CD4-positive, alpha-beta T cell treated with Interleukin-12 subunit alpha and Interleukin-12 subunit beta, for 1 hour (primary cell): ENCODE measurements at regions not wholly inside any gene's neighbourhood (a gene's known extent, or its start where the extent isn't known, plus 50 kb on each side); places are given as distances from the start of the nearest gene placed in this dataset.
"Not testable (repeated sequence)": the region's sequence is repeated elsewhere in the genome, so short reads cannot be mapped to it uniquely, and the experiment has no call there.

Experiments used
- DNase-seq: peaks from one replicate; pipeline ENCODE4 v3.0.0-alpha.2; 2020

DNA sequence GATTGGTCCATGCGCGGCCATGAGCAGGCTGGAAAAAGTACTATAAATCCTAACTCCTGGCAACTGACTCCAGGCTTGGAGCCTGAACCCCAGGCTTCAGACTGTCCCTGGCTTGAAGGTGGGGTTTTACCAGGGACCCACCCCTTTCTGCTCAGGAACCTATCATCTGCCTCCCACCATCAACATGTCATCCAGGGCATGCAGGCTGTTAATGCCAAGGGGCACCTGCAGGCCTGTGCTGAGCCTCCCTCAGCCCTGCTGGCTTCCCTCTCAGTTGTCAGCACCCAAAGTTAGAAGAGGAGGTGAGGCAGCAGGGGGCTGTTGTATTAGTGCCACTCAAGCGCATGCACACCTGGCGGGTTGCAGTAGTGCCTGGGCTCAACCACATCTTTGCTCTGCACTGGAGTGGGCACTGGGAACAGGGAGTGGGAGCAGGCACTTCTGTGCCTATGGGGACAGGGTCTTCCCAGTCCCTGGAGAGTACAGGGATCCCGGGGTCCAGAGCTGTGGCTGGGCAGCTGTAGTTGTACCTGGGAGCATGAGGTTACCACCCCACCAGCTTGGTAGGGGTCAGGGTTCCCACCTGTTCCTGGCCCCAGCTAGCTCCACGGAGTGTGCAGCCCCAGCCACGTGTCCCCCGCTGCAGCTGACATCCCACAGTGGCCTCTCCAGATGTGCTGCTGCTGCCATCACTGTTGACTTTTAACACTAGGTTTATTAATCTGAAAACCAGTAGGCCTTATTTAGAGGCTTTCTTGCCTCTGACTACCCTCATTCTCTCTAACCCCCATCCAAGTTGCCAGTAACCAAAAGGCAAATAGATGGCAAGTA is 306.2 kb upstream of the RIOK2 start:
- no peak for DNase-seq

DNA sequence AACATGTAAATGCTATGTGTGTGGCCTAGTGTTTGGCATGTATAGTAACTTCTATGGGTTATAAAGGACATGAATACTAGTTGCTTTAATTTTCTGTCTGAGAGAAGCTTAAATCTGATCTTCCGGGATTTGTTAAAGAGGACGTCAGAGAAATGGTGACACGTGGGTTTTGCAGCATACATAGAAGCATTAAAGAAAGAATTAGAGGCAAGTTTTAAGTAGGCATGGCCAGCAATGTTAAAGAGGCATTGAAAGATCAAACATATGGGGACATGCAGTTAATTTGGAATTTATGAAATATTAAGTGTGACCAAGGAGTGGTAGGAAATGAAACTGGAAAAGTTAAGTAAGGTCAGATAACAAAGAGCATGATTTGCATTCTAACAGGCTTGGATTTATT is 311.4 kb upstream of the RIOK2 start:
- no peak for DNase-seq

DNA sequence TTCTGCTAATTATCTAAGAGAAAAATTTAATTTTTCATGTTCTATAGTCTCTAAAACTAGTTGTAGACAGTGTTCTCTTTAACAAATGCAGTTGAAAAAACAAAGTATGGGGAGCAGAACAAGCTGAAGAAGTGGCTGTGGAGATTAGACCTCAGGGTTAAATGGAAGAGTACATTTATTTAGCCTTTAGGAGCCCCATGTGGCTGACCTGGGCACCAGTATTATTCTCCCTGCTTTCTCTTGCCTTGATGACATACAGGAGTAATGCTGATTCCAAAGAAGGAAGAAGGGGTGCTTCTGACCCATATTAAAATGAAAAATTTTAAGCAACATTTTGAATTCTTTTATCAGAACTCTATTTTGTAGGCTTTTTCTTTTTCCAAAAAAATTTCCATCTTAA is 312.3 kb upstream of the RIOK2 start:
- DNase-seq: no peak

DNA sequence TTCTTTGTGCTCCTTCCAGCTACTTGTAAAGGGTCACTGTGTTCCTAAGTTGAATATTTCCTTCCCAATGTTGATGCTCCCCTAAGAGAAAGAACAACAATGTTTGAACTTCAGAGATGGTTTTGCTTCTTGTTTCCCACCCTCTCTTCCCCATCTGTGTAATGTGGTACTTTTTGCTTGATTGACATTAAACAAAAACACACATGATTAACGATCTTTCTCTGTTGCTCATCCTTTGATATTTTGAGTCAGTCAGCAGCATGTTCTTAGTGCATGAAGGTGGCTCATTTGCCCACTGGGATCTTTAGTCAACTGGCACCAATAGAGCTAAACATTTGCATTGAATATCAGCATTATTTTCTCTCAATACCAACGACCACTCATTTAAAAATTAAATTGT is 313.0 kb upstream of the RIOK2 start:
- no peak for DNase-seq

DNA sequence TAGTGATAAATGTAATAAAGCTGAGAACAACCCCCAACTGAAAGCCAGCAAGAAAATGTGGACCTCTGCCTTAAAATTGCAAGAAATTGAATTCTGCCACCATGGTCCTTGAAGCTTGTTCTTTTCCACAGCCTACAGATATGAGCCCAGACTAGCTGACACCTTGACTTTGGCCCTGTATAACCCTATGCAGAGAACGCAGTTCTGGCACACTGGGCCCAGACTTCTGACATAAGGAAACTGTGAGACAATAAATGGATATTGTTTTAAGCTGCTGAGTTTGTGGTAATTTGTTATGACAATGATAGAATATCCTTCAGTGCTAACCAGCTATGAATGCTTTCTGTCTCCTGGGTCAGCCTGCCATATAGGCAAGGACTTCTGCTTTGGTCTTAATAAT is 315.6 kb upstream of the RIOK2 start:
- no peak for DNase-seq

DNA sequence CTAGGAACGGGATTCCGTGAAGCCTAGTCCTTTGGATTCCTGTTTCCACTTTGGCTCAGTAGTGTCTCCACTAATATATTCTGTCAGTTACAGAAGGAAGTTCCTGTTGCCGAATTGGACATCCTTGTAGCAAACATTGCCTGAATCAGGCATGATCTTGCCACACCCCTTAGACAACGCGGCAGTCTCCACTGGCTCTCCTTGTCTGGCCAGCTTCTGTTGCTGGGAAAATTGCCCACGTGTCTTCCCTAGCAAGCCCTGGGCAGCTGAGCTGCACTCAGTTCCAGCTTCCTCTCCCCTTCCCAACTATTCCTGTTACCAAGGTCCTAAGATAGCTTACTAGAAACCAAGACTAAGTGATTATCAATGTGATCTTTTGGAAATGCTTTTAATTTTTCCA is 316.6 kb upstream of the RIOK2 start:
- no peak for DNase-seq

DNA sequence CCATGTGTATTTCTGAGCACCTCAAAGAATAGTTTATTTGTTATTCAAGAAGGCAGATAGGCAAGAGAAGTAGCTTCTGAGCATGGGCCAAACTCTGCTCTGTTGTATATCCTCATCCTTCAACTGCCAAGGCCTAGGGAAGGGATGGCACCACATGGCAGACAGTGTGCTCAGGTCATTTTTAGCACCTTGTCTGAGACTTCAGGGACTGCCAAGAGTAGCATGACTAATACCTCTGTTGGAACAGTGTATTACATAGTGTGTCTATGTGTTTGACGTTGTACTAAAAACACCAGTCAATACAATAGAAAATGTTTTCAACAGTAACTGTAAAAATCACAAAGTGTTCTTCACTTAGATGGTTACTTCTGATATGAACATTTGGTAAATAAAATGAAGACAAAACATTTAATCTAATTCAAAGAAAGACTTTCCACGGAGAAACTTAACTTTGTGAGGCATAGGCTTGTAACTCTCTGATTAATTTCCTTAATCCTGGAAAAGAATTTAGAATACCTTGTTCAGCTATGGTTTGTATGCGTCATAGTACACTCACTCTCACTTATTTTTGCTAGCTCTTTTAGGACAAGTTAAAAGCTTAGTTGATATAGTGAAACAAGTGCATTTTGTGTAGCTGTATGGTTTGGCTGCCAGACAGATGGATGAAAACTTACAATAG is 318.4 kb upstream of the RIOK2 start:
- no peak for DNase-seq

DNA sequence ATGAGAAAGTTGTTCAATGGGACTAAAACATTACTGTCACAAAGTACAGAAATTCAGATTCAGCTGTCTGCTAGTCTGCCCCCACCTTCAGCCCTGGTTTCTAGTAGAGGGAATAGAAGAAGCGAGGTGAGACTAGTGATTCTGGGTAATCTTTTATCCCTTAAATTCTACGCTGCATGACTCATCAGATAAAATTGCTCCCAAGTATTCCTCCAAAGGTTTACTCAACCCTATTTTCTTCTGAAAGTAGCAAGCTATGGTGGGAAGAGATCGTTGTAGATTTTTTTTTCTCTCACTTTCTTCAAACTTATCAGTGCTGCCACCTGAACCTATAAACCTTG is 318.9 kb upstream of the RIOK2 start:
- DNase-seq: no peak

DNA sequence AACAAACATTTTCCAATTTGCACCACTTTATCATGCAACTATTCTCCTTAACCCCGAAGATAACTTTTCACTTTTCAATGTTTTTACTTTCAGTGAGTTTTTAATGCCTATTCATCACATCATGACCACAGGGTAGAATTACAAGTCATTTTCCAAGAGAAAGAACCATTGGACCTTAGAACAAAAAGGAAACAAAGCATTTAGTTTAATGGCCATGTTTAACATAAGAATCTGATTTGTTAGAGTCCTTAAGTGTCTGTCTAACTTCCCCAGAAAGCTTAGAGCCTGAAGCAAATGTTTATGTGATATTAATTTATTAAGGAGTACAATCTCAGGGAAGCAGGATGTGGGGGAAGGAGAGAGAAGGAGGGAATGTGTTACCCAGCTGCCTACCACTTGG is 325.8 kb upstream of the RIOK2 start:
- no peak for DNase-seq

DNA sequence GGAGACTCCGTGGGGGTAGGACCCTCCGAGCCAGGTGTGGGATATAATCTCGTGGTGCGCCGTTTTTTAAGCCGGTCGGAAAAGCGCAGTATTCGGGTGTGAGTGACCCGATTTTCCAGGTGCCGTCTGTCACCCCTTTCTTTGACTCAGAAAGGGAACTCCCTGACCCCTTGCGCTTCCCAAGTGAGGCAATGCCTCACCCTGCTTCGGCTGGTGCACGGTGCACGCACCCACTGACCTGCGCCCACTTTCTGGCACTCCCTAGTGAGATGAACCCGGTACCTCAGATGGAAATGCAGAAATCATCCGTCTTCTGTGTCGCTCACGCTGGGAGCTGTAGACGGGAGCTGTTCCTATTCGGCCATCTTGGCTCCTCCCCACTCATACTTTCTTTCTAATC is 336.5 kb upstream of the RIOK2 start:
- not testable (repeated sequence) for DNase-seq

DNA sequence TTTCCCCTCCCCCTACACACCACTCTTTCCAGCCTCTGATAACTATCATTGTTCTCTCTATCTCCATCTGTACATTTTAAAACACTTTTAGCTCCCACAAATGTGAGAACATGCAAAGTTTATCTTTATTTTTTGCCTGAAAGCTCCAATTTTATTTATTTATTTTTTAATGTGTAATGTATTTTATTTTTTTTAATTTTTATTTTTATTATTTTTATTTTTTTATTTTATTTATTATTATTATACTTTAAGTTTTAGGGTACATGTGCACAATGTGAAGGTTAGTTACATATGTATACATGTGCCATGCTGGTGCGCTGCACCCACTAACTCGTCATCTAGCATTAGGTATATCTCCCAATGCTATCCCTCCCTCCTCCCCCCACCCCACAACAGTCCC is 340.3 kb upstream of the RIOK2 start:
- not testable (repeated sequence) for DNase-seq

DNA sequence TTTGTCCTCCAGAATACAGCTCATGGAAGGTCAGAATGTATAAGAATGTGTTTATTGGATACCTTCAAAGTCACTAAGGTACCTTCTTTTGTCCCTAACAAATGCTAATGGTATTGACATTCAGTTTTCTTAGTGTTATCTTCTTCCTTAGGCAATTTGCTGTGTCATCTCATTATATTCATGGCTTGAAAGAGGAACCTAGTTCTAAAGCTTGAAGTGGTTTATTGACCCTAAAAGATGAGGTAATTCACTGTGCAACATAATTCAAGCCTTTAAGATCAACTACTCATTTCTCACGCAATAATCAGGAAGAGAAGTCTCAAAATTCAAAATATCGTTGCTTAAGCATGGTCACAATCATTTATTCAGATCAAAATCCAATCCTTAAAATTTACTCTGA is 342.7 kb upstream of the RIOK2 start:
- DNase-seq: no peak

DNA sequence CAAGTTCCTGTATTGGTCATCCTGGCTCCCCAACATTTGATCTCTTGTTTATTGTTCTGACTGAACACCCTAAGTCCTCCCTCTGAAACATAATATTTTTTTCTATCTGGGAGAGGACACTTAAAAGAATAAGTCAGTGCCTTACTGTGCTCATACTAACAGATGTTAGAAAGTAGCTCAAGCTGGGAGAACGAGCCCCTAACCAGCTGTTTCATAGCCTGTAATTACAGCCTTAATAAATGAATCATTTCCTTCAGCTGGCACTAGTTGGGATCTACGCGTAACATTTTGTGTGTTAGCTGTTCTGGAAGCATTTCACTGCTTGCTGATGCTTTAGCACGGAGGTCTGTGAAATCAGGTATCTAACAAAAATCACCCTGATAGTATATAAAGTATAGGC is 345.9 kb upstream of the RIOK2 start:
- no peak for DNase-seq

DNA sequence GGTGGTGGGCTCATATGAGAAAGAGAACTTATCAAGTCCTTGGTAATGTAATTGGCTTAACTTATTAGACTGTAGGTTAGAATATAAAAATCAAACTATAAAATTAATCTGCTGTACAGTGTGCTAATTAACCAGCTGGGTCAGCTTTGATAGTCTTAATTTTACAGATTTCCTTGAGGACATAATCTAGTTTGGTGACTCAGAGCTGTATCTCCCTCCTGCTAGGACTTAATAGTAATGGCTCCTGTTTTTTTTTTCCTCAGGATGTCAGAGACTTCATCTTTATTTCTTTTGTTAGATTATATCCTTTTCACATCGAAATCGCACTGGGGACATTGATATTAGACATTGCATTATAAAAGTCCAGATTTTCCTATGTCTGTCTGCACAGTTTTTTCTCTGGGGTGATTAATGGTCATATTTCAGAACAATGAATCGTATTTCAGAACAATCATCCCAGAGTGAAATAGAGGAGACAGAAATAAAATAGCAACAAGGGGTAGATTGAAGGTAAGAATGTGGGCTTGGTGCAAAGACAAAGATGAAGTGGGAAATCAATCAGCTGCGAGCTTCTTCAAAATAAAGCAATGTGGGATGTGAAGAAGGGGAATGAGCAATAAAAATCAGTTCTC is 346.4 kb upstream of the RIOK2 start:
- no peak for DNase-seq

DNA sequence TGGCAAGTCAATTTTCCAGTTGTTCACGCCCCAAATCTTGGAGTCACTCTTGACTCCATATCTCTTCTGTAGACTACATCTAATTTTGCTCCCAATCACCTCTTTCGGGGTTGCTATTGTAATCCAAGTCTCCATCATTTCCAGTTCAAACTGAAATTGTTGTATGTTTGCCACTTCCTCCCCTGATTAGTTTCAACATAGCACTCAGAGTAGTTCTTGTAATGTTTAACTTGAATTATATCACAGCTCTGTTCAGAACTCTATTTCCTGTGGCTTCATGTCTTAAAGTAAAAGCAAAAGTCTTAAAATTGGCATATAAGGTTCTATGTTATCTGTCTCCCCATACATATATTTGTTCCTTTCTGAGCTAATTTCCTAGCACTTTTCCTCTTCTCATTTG is 348.5 kb upstream of the RIOK2 start:
- no peak for DNase-seq

DNA sequence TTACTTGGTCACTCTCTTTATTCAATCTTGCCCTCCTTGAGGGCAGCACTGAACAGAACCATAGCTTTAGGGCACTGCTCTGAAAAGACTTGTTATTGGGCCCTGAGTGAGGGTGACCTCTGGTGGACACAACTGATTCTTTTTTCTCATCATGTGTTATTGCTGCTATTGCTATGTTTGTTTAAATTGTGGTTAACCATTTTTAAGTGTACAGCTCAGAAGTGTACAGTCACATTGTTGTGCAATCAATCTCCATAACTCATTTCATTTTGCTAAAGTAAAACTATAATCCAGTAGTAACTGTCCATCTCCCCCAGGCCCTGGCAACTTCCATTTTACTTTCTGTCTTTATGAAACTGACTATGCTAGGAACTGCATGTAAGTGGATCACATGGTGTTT is 351.1 kb upstream of the RIOK2 start:
- DNase-seq: peak; percentile 6

DNA sequence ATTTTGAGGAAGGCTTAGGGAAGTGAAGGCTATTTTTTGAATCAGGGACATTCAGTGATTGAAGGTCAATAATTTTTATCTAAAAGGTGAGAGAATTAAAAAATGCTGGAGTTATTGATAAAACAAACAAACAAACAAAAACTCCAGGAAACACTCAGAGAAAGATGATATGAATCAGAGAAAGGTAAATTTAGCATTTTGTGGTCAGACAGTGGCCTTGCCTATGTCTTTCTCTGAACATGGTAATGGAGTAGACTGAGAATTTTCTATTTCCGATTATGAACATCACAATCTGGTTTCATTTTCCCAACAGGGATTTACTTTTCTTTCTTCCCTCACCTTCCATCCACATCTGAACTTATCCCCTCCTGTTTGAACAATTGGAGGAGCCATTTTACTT is 353.6 kb upstream of the RIOK2 start:
- no peak for DNase-seq

DNA sequence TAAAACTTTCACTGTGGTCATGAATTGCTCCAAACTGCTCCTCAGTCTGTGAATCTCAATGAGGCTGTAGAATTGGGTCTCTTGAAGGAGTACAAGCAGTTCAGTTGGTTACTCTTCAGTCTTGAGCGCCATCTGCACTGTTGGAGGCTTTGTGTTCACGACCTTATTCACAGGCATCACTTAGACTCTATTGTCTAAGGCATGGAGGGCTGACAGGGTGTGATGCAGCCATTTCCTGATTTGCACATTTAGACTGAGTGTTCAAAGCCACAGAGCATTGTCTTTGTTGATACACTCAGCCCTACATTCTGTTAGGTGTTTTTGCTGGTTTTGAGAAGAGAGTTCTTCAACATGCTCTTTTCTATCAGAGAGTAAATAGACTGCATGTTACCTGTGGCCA is 355.9 kb upstream of the RIOK2 start:
- no peak for DNase-seq

DNA sequence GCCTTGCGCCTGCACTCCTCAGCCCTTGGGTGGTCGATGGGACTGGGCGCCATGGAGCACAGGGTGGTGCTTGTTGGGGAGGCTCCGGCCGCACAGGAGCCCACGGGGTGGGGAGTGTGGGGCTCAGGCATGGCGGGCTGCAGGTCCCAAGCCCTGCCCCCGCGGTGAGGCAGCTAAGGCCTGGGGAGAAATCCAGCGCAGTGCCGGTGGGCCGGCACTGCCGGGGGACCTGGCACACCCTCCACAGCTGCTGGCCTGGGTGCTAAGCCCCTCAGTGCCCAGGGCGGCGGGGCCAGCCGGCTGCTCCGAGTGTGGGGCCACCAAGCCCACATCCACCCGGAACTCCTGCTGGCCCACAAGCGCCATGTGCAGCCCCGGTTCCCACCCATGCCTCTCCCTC is 358.8 kb upstream of the RIOK2 start:
- DNase-seq: no peak

DNA sequence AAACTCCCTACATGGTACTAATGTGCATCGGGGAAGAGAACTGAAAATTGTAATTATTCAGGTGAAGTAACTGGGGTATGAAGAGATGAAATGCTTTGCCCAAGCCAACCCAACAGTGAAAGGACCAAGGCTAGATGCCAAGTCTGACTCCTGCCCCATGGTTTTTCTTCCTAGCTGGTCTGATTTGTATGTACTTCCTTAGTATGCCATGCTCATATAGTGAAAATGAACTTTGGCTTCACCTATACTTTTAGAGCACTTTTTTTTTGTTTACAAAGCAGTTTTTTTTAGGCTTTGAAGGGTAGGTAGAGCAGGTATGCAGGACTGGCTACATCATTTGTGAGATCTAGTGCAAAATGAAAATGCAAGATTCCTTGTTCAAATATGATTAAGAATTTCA is 359.4 kb upstream of the RIOK2 start:
- no peak for DNase-seq

DNA sequence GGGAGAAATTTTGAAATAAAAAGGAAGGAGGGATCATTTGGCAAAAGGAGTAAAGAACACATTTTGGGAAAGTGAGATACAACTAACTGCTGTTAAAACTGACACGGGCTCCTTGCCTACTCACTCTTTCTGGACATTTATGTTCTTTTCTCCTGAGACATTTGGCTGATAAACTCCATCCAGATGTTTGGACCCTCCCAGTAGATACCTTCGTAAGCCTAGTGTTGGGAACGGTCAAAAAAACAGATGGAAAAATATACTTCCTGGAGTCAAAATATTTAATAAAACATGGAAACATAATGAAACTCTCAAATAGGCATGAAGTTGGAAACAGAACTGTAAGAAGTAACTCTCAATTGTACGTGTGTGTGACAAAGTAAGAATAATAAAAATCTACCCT is 360.1 kb upstream of the RIOK2 start:
- DNase-seq: no peak

DNA sequence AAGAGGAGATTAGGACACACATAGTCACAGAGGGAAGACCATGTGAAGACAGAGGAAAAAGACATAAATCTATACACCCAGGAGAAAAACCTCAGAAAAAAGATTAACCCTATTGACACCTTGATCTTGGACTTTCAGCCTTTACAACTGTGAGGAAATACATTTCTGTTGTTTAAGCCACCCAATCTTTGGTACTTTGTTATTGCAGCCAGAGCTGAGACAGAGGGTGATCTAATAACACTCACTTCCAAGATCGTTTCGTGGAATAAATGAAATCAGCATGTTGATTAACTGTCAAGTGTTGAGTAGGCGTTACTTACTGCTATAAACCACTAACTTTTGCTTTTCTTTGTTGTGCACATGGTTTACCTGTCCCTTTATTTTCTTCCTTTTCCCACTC is 361.2 kb upstream of the RIOK2 start:
- no peak for DNase-seq

DNA sequence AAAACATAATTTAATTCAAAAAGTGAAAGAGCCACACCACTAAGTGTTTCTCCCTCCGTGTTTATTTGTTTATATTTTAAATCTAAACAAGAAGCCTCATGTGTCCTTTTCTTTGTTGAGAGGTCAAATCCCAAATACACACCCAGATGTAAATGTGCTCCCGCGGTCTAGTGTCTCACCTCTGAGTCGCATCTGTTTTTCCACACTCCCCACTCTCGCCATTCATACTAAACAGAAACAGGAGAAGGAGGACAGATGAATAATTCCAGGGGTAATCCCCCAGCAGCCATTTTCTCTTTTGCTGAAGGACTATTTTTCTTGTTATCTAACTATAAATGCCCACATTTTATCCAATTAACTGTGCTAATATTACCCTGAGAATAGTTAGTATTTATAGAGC is 361.6 kb upstream of the RIOK2 start:
- no peak for DNase-seq

DNA sequence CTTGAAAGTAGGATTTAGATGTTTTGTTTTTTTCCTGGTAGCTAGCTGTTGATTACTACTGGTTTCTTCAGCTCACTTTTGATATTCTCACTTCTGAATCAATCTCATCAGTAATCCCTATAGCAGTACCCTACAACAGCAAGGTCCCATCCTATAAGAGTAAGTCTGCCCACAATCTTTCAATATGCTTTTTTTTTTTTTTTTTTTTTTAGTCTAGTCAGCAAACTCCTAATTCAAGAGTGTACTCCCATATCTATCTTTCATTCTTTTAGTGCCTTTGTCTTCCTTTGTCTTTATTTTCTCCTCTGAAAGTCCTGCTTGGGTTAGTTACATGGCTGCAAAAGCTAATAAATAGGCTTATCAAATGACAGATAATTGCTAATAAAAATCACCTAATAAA is 362.4 kb upstream of the RIOK2 start:
- no peak for DNase-seq
